Mucosa of rectum (tissue), 2 donors: ENCODE measurements at regions not wholly inside any gene's neighbourhood (a gene's known extent, or its start where the extent isn't known, plus 50 kb on each side); places are given as distances from the start of the nearest gene placed in this dataset.

Source experiments
- H3K27ac ChIP-seq, 2 donors: one replicate each; pipeline ENCODE4 v1.7.0; 2013; ENCODE audit warnings: inconsistent platforms in 2 of 2, low read depth in 2 of 2, low read length in 2 of 2
- H3K27me3 ChIP-seq, 2 donors: one replicate each; pipeline ENCODE4 v1.7.0; 2013; ENCODE audit warnings: low read length in 2 of 2; ENCODE audit not compliant: control insufficient read depth in 2 of 2, insufficient read depth in 2 of 2
- H3K36me3 ChIP-seq, 2 donors: one replicate each; pipeline ENCODE4 v1.7.0; 2013; ENCODE audit warnings: low read length in 2 of 2; ENCODE audit not compliant: control insufficient read depth in 2 of 2, insufficient read depth in 2 of 2
- H3K4me1 ChIP-seq, 2 donors: one replicate each; pipeline ENCODE4 v1.7.0; 2013; ENCODE audit warnings: low read length in 2 of 2, mild to moderate bottlenecking in 1 of 2; ENCODE audit not compliant: control insufficient read depth in 2 of 2, insufficient read depth in 2 of 2
- H3K4me3 ChIP-seq, 2 donors: one replicate each; pipeline ENCODE4 v1.7.0; 2013; ENCODE audit warnings: low read length in 2 of 2
- H3K9ac ChIP-seq, 2 donors: one replicate each; pipeline ENCODE4 v1.7.0; 2013; ENCODE audit warnings: low read length in 2 of 2, low read depth in 1 of 2, mild to moderate bottlenecking in 1 of 2
- H3K9me3 ChIP-seq, 2 donors: one replicate each; pipeline ENCODE4 v1.7.0; 2013; ENCODE audit warnings: low read length in 2 of 2; ENCODE audit not compliant: control insufficient read depth in 2 of 2
- donor health status: healthy.
- donor health status: Normal muscosa, but diverticular disease.

DNA sequence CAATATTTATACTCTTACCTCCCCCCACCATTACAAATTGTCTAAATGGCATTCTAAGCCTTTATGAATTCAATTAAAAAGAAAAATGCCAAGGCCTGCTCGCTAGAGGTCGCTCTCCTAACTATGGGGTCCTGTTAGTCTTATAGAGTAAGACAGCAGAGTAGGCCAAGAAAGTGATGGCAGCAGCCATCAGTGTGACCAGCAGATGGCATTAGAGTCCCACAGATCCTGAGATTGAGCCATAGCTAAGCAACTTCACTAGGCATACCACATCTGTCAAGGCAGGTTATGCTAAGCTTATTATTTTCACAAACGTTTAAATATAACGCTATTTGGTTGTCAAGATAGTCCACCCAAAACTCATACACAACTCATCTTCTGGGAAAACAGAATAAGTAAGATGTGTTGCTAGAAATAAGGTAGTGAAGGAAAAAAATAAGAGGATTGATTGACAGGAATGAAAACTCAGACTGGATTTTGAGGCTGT lies 57.6 kb upstream of the SCAF8 start:
- Histone ChIP-seq H3K27ac (no peak overlapping the region), H3K9me3 (no peaks in the 10 kb centered on the region), H3K27me3 (no peaks in the 10 kb centered on the region), H3K4me1 (no peaks in the 10 kb centered on the region), H3K4me3 (no peak overlapping the region), H3K9ac (no peak overlapping the region), H3K36me3 (no peaks in the 10 kb centered on the region)

DNA sequence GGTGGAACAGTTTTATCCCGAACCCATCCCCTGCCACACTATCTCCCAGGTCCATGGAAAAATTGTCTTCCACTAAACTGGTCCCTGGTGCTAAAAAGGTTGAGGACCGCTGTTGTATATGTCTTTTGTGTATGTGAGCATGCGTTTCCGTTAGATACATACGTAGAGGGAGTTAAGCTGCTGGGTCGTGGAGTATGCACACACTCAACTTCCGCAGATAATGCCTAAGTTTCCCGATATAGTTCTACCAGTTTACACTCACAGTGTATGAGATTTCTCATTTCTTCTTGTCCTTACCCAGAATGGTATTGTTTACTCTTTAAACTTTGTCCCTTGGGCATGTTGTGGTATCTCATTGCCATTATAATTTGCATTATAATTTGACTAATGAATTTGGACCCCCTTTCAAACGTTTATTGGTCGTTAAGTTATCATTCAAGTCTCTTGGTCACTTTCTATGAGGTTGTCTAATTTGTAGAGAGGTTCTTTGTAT lies 50.5 kb upstream of the SCAF8 start:
- Histone ChIP-seq H3K9me3 (no peaks in the 10 kb centered on the region), H3K27ac (no peak overlapping the region), H3K4me3 (no peak overlapping the region), H3K27me3 (no peaks in the 10 kb centered on the region), H3K4me1 (peaks cover 0 to 3% of the 10 kb centered on the region in 2 donors), H3K36me3 (no peaks in the 10 kb centered on the region), H3K9ac (no peak overlapping the region)
